Dedifferentiated amniotic fluid mesenchymal stem cell (primary cell): ENCODE measurements at regions not wholly inside any gene's neighbourhood (a gene's known extent, or its start where the extent isn't known, plus 50 kb on each side); places are given as distances from the start of the nearest gene placed in this dataset.
"Not testable (repeated sequence)": the region's sequence is repeated elsewhere in the genome, so short reads cannot be mapped to it uniquely, and the experiment has no call there.

ENCODE experiments used
- DNase-seq: peaks from one replicate; pipeline ENCODE4 v3.0.0-alpha.2; 2016; ENCODE audit errors: extremely low spot score

GRCh38 chr3:75320369-75320768 lies 343.8 kb upstream of the FRG2C start:
- no peak for DNase-seq

- no peak for DNase-seq
Observed at GRCh38 chr3:75321060-75321459, 343.1 kb upstream of the FRG2C start.

GRCh38 chr3:75323936-75324335 lies 340.2 kb upstream of the FRG2C start:
- DNase-seq = not testable (repeated sequence)

GRCh38 chr3:75325716-75326115 lies 338.4 kb upstream of the FRG2C start:
- DNase-seq = no peak

- no peak for DNase-seq
Observed at GRCh38 chr3:75327453-75327852, 336.7 kb upstream of the FRG2C start.

GRCh38 chr3:75329476-75330097 lies 334.5 kb upstream of the FRG2C start:
- no peak for DNase-seq

GRCh38 chr3:75330446-75330845 lies 333.7 kb upstream of the FRG2C start:
- not testable (repeated sequence) for DNase-seq

GRCh38 chr3:75332090-75332489 lies 332.0 kb upstream of the FRG2C start:
- DNase-seq = not testable (repeated sequence)

GRCh38 chr3:75332794-75333193 lies 331.3 kb upstream of the FRG2C start:
- no peak for DNase-seq

- no peak for DNase-seq
Observed at GRCh38 chr3:75334299-75334698, 329.8 kb upstream of the FRG2C start.

GRCh38 chr3:75337226-75337900 lies 326.8 kb upstream of the FRG2C start:
- no peak for DNase-seq

- DNase-seq = no peak
Observed at GRCh38 chr3:75338342-75338741, 325.8 kb upstream of the FRG2C start.

GRCh38 chr3:75341324-75342067 lies 322.6 kb upstream of the FRG2C start:
- DNase-seq = no peak

GRCh38 chr3:75342425-75342824 lies 321.7 kb upstream of the FRG2C start:
- no peak for DNase-seq

- not testable (repeated sequence) for DNase-seq
Observed at GRCh38 chr3:75350536-75350935, 313.6 kb upstream of the FRG2C start.

- DNase-seq = not testable (repeated sequence)
Observed at GRCh38 chr3:75362086-75362784, 301.9 kb upstream of the FRG2C start.

- DNase-seq = peak; percentile 36
Observed at GRCh38 chr3:75372964-75373363, 291.2 kb upstream of the FRG2C start.

- DNase-seq = not testable (repeated sequence)
Observed at GRCh38 chr3:75379840-75380239, 284.3 kb upstream of the FRG2C start.

- no peak for DNase-seq
Observed at GRCh38 chr3:75380276-75380771, 283.8 kb upstream of the FRG2C start.

- DNase-seq = not testable (repeated sequence)
Observed at GRCh38 chr3:75384016-75384415, 280.1 kb upstream of the FRG2C start.

GRCh38 chr3:75388486-75389124 lies 275.5 kb upstream of the FRG2C start:
- DNase-seq = peak; percentile 22
